Stromal cell of bone marrow (primary cell): ENCODE measurements at regions not wholly inside any gene's neighbourhood (a gene's known extent, or its start where the extent isn't known, plus 50 kb on each side); places are given as distances from the start of the nearest gene placed in this dataset.
A peak's percentile ranks its signal among the peaks of the same experiment; 100 is the strongest.
"Not testable (repeated sequence)": the region's sequence is repeated elsewhere in the genome, so short reads cannot be mapped to it uniquely, and the experiment has no call there.

ENCODE experiments used
- DNase-seq: peaks from one replicate; pipeline ENCODE4 v3.0.0-alpha.2; 2012; ENCODE audit warnings: low read depth

GRCh38 chrX:101823236-101823635 lies 108.6 kb downstream of the ZMAT1 start:
- DNase-seq = no peak

- not testable (repeated sequence) for DNase-seq
These were observed 114.1 kb downstream of the ZMAT1 start for GRCh38 chrX:101817739-101818138.

- no peak for DNase-seq
These were observed 118.6 kb downstream of the ZMAT1 start for GRCh38 chrX:101813200-101813599.

- DNase-seq = peak; percentile 3
These were observed 128.4 kb downstream of the ZMAT1 start for GRCh38 chrX:101803451-101803850.

GRCh38 chrX:101799387-101799786 lies 132.4 kb downstream of the ZMAT1 start:
- DNase-seq = peak; percentile 82

GRCh38 chrX:101787934-101788333 lies 128.3 kb upstream of the ARMCX2 start:
- DNase-seq = no peak

- DNase-seq = no peak
These were observed 125.5 kb upstream of the ARMCX2 start for GRCh38 chrX:101785142-101785541.

- not testable (repeated sequence) for DNase-seq
These were observed 120.8 kb upstream of the ARMCX2 start for GRCh38 chrX:101780421-101780820.

GRCh38 chrX:101774340-101774739 lies 114.7 kb upstream of the ARMCX2 start:
- no peak for DNase-seq

GRCh38 chrX:101764538-101764937 lies 104.9 kb upstream of the ARMCX2 start:
- DNase-seq = no peak

- peak; percentile 32 for DNase-seq
These were observed 99.3 kb upstream of the ARMCX2 start for GRCh38 chrX:101759000-101759399.

GRCh38 chrX:101750744-101751143 lies 91.1 kb upstream of the ARMCX2 start:
- DNase-seq = no peak

GRCh38 chrX:101749436-101749835 lies 89.8 kb upstream of the ARMCX2 start:
- DNase-seq = no peak

- no peak for DNase-seq
These were observed 85.4 kb upstream of the ARMCX2 start for GRCh38 chrX:101745046-101745445.

- DNase-seq = no peak
These were observed 84.4 kb upstream of the ARMCX2 start for GRCh38 chrX:101744085-101744484.

GRCh38 chrX:101740642-101741041 lies 81.0 kb upstream of the ARMCX2 start:
- no peak for DNase-seq

GRCh38 chrX:101738867-101739266 lies 79.2 kb upstream of the ARMCX2 start:
- DNase-seq = not testable (repeated sequence)

- not testable (repeated sequence) for DNase-seq
These were observed 78.8 kb upstream of the ARMCX2 start for GRCh38 chrX:101738411-101738810.

- DNase-seq = no peak
These were observed 77.0 kb upstream of the ARMCX2 start for GRCh38 chrX:101736651-101737050.

GRCh38 chrX:101732870-101733269 lies 73.2 kb upstream of the ARMCX2 start:
- DNase-seq = no peak

GRCh38 chrX:101729986-101730385 lies 70.3 kb upstream of the ARMCX2 start:
- no peak for DNase-seq
